Neural progenitor cell (in vitro differentiated cells): ENCODE measurements at regions not wholly inside any gene's neighbourhood (a gene's known extent, or its start where the extent isn't known, plus 50 kb on each side); places are given as distances from the start of the nearest gene placed in this dataset.

Experiments
- DNase-seq: peaks from one replicate; pipeline ENCODE4 v3.0.0-alpha.2; 2016; ENCODE audit warnings: low spot score
- H2AFZ ChIP-seq: fragments of 200-600 bp; sonication (generic); replicated peaks from 2 replicates; pipeline ENCODE4 v1.6.1; 2016; ENCODE audit warnings: antibody characterized with exemption
- H3F3A ChIP-seq: fragments of 200-600 bp; sonication (generic); 2 replicates; pipeline ENCODE4 v1.6.1; 2016; ENCODE audit warnings: antibody characterized with exemption, low read depth
- H3K27ac ChIP-seq: fragments of 200-600 bp; sonication (generic); 2 replicates; pipeline ENCODE4 v1.5.1; 2016; ENCODE audit warnings: mild to moderate bottlenecking
- H3K27me3 ChIP-seq: fragments of 200-600 bp; sonication (generic); 2 replicates; pipeline ENCODE4 v1.6.1; 2016; ENCODE audit warnings: mild to moderate bottlenecking, moderate library complexity
- H3K36me3 ChIP-seq: fragments of 200-600 bp; sonication (generic); 2 replicates; pipeline ENCODE4 v1.5.1; 2016
- H3K4me1 ChIP-seq: fragments of 200-600 bp; sonication (generic); 2 replicates; pipeline ENCODE4 v1.6.1; 2016; ENCODE audit warnings: mixed run types
- H3K4me2 ChIP-seq: fragments of 200-600 bp; sonication (generic); 2 replicates; pipeline ENCODE4 v1.6.1; 2016
- H3K4me3 ChIP-seq: fragments of 200-600 bp; sonication (generic); 2 replicates; pipeline ENCODE4 v1.5.1; 2016
- H3K79me2 ChIP-seq: fragments of 200-600 bp; sonication (generic); 2 replicates; pipeline ENCODE4 v1.6.1; 2016; ENCODE audit warnings: low read depth
- H3K9ac ChIP-seq: fragments of 200-600 bp; sonication (generic); 2 replicates; pipeline ENCODE4 v1.6.1; 2016
- H3K9me3 ChIP-seq: fragments of 200-600 bp; sonication (generic); 2 replicates; pipeline ENCODE4 v1.5.1; 2016; ENCODE audit warnings: low read depth
- H4K20me1 ChIP-seq: fragments of 200-600 bp; sonication (generic); 2 replicates; pipeline ENCODE4 v1.6.1; 2016; ENCODE audit warnings: low read depth
- H3K27ac Mint-ChIP-seq: 3 replicates; pipeline ENCODE4 v1.8.0; 2021; ENCODE audit warnings: mixed read lengths
- H3K27me3 Mint-ChIP-seq: 2 replicates; pipeline ENCODE4 v1.8.0; 2022; ENCODE audit warnings: low read depth, mild to moderate bottlenecking, inconsistent platforms, moderate library complexity, mixed read lengths; ENCODE audit not compliant: insufficient read depth
- H3K36me3 Mint-ChIP-seq: 3 replicates; pipeline ENCODE4 v1.8.0; 2021; ENCODE audit warnings: mixed read lengths
- H3K4me1 Mint-ChIP-seq: 3 replicates; pipeline ENCODE4 v1.8.0; 2021; ENCODE audit warnings: mixed read lengths
- H3K4me3 Mint-ChIP-seq: 3 replicates; pipeline ENCODE4 v1.8.0; 2021; ENCODE audit warnings: mild to moderate bottlenecking, moderate library complexity, mixed read lengths
- H3K9me3 Mint-ChIP-seq: 3 replicates; pipeline ENCODE4 v1.8.0; 2020; ENCODE audit warnings: mixed read lengths
- CTCF ChIP-seq: fragments of 200-600 bp; sonication (generic); IDR thresholded peaks from 2 replicates; pipeline ENCODE4 v1.5.1; 2017; ENCODE audit warnings: antibody characterized with exemption, mild to moderate bottlenecking
- EZH2 ChIP-seq: fragments of 200-600 bp; sonication (generic); IDR thresholded peaks from 2 replicates; pipeline ENCODE4 v1.6.1; 2017; ENCODE audit warnings: antibody characterized with exemption, mild to moderate bottlenecking, moderate library complexity
- EZH2phosphoT487 ChIP-seq: fragments of 200-600 bp; sonication (generic); IDR thresholded peaks from 2 replicates; pipeline ENCODE4 v1.6.1; 2017; ENCODE audit warnings: antibody characterized with exemption

GRCh38 chr2:82793711-82794435, 1665.2 kb downstream of the SUCLG1 start:
- Histone ChIP-seq H3K27ac (no peak overlapping the region), H3K36me3 (no peaks in the 10 kb centered on the region), H4K20me1 (no peaks in the 10 kb centered on the region), H3F3A (no peaks in the 10 kb centered on the region), H3K4me3 (no peak overlapping the region), H3K4me2 (no peak overlapping the region), H3K27me3 (no peaks in the 10 kb centered on the region), H3K9me3 (no peaks in the 10 kb centered on the region), H2AFZ (peak overlapping the region; percentile 46), H3K9ac (no peak overlapping the region), H3K4me1 (no peaks in the 10 kb centered on the region), H3K79me2 (no peaks in the 10 kb centered on the region)
- DNase-seq: no peak
- no peak for TF ChIP-seq EZH2
- no peak for TF ChIP-seq CTCF
- no peak for TF ChIP-seq EZH2phosphoT487
- H3K36me3 Mint-ChIP-seq: no peaks in the 10 kb centered on the region
- H3K27me3 Mint-ChIP-seq: no peaks in the 10 kb centered on the region
- no peaks in the 10 kb centered on the region for H3K9me3 Mint-ChIP-seq
- H3K4me3 Mint-ChIP-seq: no peak overlapping the region
- peaks cover 11% of the 10 kb centered on the region for H3K4me1 Mint-ChIP-seq
- H3K27ac Mint-ChIP-seq: no peak overlapping the region

- no peaks in the 10 kb centered on the region for H3K36me3 ChIP-seq
- H3K27ac ChIP-seq: no peak overlapping the region
- no peak for TF ChIP-seq EZH2phosphoT487
- TF ChIP-seq CTCF: no peak
- TF ChIP-seq EZH2: no peak
- no peak overlapping the region for H3K9ac ChIP-seq
- H3K4me1 ChIP-seq: no peaks in the 10 kb centered on the region
- H2AFZ ChIP-seq: no peak overlapping the region
- no peak overlapping the region for H3K4me2 ChIP-seq
- Mint-ChIP-seq H3K4me1 (peaks cover 11% of the 10 kb centered on the region), H3K4me3 (no peak overlapping the region), H3K27ac (no peak overlapping the region), H3K36me3 (no peaks in the 10 kb centered on the region), H3K27me3 (no peaks in the 10 kb centered on the region), H3K9me3 (no peaks in the 10 kb centered on the region)
- no peaks in the 10 kb centered on the region for H3K79me2 ChIP-seq
- no peaks in the 10 kb centered on the region for H3K9me3 ChIP-seq
- no peaks in the 10 kb centered on the region for H3F3A ChIP-seq
- no peaks in the 10 kb centered on the region for H4K20me1 ChIP-seq
- no peak overlapping the region for H3K4me3 ChIP-seq
- H3K27me3 ChIP-seq: no peaks in the 10 kb centered on the region
- DNase-seq: no peak
These were observed 1666.8 kb downstream of the SUCLG1 start for GRCh38 chr2:82792316-82792715.

GRCh38 chr2:82790206-82791021, 1668.7 kb downstream of the SUCLG1 start:
- H3K4me3 Mint-ChIP-seq: no peak overlapping the region
- H3K4me3 ChIP-seq: no peak overlapping the region
- H3K4me2 ChIP-seq: no peak overlapping the region
- no peaks in the 10 kb centered on the region for H3K27me3 ChIP-seq
- H3K9ac ChIP-seq: no peak overlapping the region
- no peaks in the 10 kb centered on the region for H4K20me1 ChIP-seq
- no peaks in the 10 kb centered on the region for H3K4me1 ChIP-seq
- no peak overlapping the region for H3K27ac Mint-ChIP-seq
- no peaks in the 10 kb centered on the region for H3K36me3 ChIP-seq
- peaks cover 11% of the 10 kb centered on the region for H3K4me1 Mint-ChIP-seq
- H2AFZ ChIP-seq: peak overlapping the region; percentile 77
- H3K79me2 ChIP-seq: no peaks in the 10 kb centered on the region
- DNase-seq: peak; percentile 13
- TF ChIP-seq CTCF: no peak
- no peak overlapping the region for H3K27ac ChIP-seq
- no peaks in the 10 kb centered on the region for H3K9me3 Mint-ChIP-seq
- H3K27me3 Mint-ChIP-seq: peaks cover 3% of the 10 kb centered on the region
- no peaks in the 10 kb centered on the region for H3K9me3 ChIP-seq
- no peaks in the 10 kb centered on the region for H3K36me3 Mint-ChIP-seq
- H3F3A ChIP-seq: no peaks in the 10 kb centered on the region
